HCT116 (cell line): ENCODE measurements at regions not wholly inside any gene's neighbourhood (a gene's known extent, or its start where the extent isn't known, plus 50 kb on each side); places are given as distances from the start of the nearest gene placed in this dataset.

Source experiments
- ATAC-seq: fragments of 200-7000 bp; cut with Tn5 transposase; 2 replicates; pipeline ENCODE4 v1.9.1; 2020; ENCODE audit warnings: mild to moderate bottlenecking, moderate library complexity
- BruUV-seq: library from RNA; stranded (reverse); fragments of 400-500 nt; replicated peaks from 2 replicates; lab custom pipeline; 2021; lab: Mats Ljungman, UMichigan
- CTCF ChIA-PET: fragments of 300-600 bp; sonication (Branson Sonifier 250); formaldehyde crosslinking; loops from one replicate; lab custom pipeline; 2021; ENCODE audit warnings: antibody characterized with exemption; lab: Charles Lee
- POLR2A ChIA-PET: fragments of 300-600, 350-600 bp; sonication (Branson Sonifier 250); formaldehyde crosslinking; loops from one replicate; lab custom pipeline; 2021; ENCODE audit warnings: antibody characterized with exemption; lab: Charles Lee
- RAD21 ChIA-PET, 2 experiments: fragments of 300-600 bp; sonication (Branson Sonifier 250); formaldehyde crosslinking; loops; one replicate each; lab custom pipeline; 2023; ENCODE audit warnings: low total read pairs in 2 of 2; ENCODE audit not compliant: uncharacterized antibody in 2 of 2, unreplicated experiment in 2 of 2, low non-redundant PET in 1 of 2; lab: Charles Lee
- DNase-seq: peaks from one replicate; pipeline ENCODE4 v3.0.0-alpha.2; 2010; ENCODE audit warnings: low read depth, low spot score
- H2AFZ ChIP-seq: fragments of 200-600 bp; shearing (Covaris generic), sonication (generic); 2 replicates; pipeline ENCODE4 v1.6.1; 2017; ENCODE audit warnings: low read depth, mixed run types, mixed read lengths, antibody characterized with exemption, low read length; ENCODE audit not compliant: poor library complexity, severe bottlenecking
- H3K27ac ChIP-seq: 2 replicates; pipeline ENCODE4 v1.5.1; 2012; ENCODE audit warnings: low read depth, low read length
- H3K27me3 ChIP-seq: fragments of 200-600 bp; sonication (generic); 2 replicates; pipeline ENCODE4 v1.6.1; 2016; ENCODE audit warnings: mixed run types, low read length, mixed read lengths; ENCODE audit not compliant: insufficient read depth
- H3K36me3 ChIP-seq, 2 experiments: fragments of 200-500 bp in 1 of 2; fragments of 200-600 bp in 1 of 2; sonication (Bioruptor generic) in 1 of 2; sonication (generic) in 1 of 2; 2 replicates each; pipeline versions ENCODE4 v1.5.1 to v1.6.1; 2014 to 2016; ENCODE audit warnings: low read length in 2 of 2, inconsistent platforms in 1 of 2, mixed read lengths in 1 of 2, mixed run types in 1 of 2; ENCODE audit not compliant: insufficient read depth in 2 of 2, control insufficient read depth in 1 of 2
- H3K4me1 ChIP-seq, 2 experiments: fragments of 200-600 bp in 1 of 2; sonication (generic) in 1 of 2; 2 replicates each; pipeline versions ENCODE4 v1.5.1 to v1.6.1; 2012 to 2017; ENCODE audit warnings: low read length in 2 of 2, inconsistent platforms in 1 of 2, mild to moderate bottlenecking in 1 of 2, mixed read lengths in 1 of 2, mixed run types in 1 of 2, moderate library complexity in 1 of 2; ENCODE audit not compliant: insufficient read depth in 2 of 2, control insufficient read depth in 1 of 2
- H3K4me2 ChIP-seq: fragments of 200-600 bp; sonication (generic); 2 replicates; pipeline ENCODE4 v1.6.1; 2017; ENCODE audit warnings: mixed run types, low read length, mixed read lengths
- H3K4me3 ChIP-seq, 2 experiments: fragments of 200-600 bp in 1 of 2; sonication (generic) in 1 of 2; replicated peaks in 1 of 2; 2 replicates each; pipeline ENCODE4 v1.5.1; 2011 to 2016; ENCODE audit warnings: low read length in 2 of 2, control low read depth in 1 of 2, low read depth in 1 of 2, mild to moderate bottlenecking in 1 of 2, mixed read lengths in 1 of 2, mixed run types in 1 of 2
- H3K79me2 ChIP-seq: fragments of 200-600 bp; sonication (generic); 2 replicates; pipeline ENCODE4 v1.6.1; 2017; ENCODE audit warnings: mild to moderate bottlenecking, mixed run types, low read length, moderate library complexity, mixed read lengths; ENCODE audit not compliant: insufficient read depth
- H3K9ac ChIP-seq: fragments of 200-600 bp; sonication (generic); 2 replicates; pipeline ENCODE4 v1.6.1; 2016; ENCODE audit warnings: low read length, mixed read lengths
- H3K9me2 ChIP-seq: fragments of 200-600 bp; sonication (generic), shearing (Covaris generic); 2 replicates; pipeline ENCODE4 v1.6.1; 2017; ENCODE audit warnings: mixed run types, mild to moderate bottlenecking, moderate library complexity; ENCODE audit not compliant: insufficient read depth
- H3K9me3 ChIP-seq, 2 experiments: fragments of 200-500 bp in 1 of 2; fragments of 200-600 bp in 1 of 2; sonication (Bioruptor generic) in 1 of 2; sonication (generic) in 1 of 2; 2 replicates each; pipeline ENCODE4 v1.6.1; 2014 to 2017; ENCODE audit warnings: low read length in 2 of 2, mixed read lengths in 2 of 2, inconsistent platforms in 1 of 2, low read depth in 1 of 2, mild to moderate bottlenecking in 1 of 2, mixed run types in 1 of 2, moderate library complexity in 1 of 2; ENCODE audit not compliant: control insufficient read depth in 1 of 2, insufficient read depth in 1 of 2
- H4K20me1 ChIP-seq: fragments of 200-600 bp; sonication (generic), shearing (Covaris generic); 2 replicates; pipeline ENCODE4 v1.6.1; 2017; ENCODE audit warnings: mixed run types, mild to moderate bottlenecking, moderate library complexity; ENCODE audit not compliant: insufficient read depth
- CBX3 ChIP-seq: IDR thresholded peaks from 2 replicates; pipeline ENCODE4 v1.6.1; 2012; ENCODE audit warnings: low read depth
- EGR1 ChIP-seq: IDR thresholded peaks from 2 replicates; pipeline ENCODE4 v1.6.1; 2012; ENCODE audit warnings: low read depth
- ELF1 ChIP-seq: IDR thresholded peaks from 2 replicates; pipeline ENCODE4 v1.6.1; 2012; ENCODE audit warnings: low read depth, borderline replicate concordance
- EZH2phosphoT487 ChIP-seq: fragments of 200-600 bp; IDR thresholded peaks from 2 replicates; pipeline ENCODE4 v1.6.1; 2018; ENCODE audit warnings: antibody characterized with exemption, borderline replicate concordance
- FOSL1 ChIP-seq: IDR thresholded peaks from 2 replicates; pipeline ENCODE4 v1.6.1; 2012; ENCODE audit warnings: low read depth
- JUND ChIP-seq: IDR thresholded peaks from 2 replicates; pipeline ENCODE4 v1.6.1; 2012
- POLR2A ChIP-seq: IDR thresholded peaks from 2 replicates; pipeline ENCODE4 v1.7.0; 2011; ENCODE audit warnings: borderline replicate concordance; ENCODE audit not compliant: insufficient read depth, insufficient read length; ENCODE audit errors: extremely low read depth
- POLR2AphosphoS5 ChIP-seq: IDR thresholded peaks from 2 replicates; pipeline ENCODE4 v1.6.1; 2011; ENCODE audit warnings: mild to moderate bottlenecking, low read depth, low read length, moderate library complexity
- RAD21 ChIP-seq: IDR thresholded peaks from 2 replicates; pipeline ENCODE4 v1.6.1; 2012; ENCODE audit warnings: low read depth, mild to moderate bottlenecking
- REST ChIP-seq: IDR thresholded peaks from 2 replicates; pipeline ENCODE4 v1.6.1; 2012; ENCODE audit warnings: low read depth
- SP1 ChIP-seq: IDR thresholded peaks from 2 replicates; pipeline ENCODE4 v1.6.1; 2012; ENCODE audit warnings: low read depth
- SRF ChIP-seq: IDR thresholded peaks from 2 replicates; pipeline ENCODE4 v1.6.1; 2012; ENCODE audit warnings: low read depth
- YY1 ChIP-seq: IDR thresholded peaks from 2 replicates; pipeline ENCODE4 v1.6.1; 2011; ENCODE audit warnings: low read length, low read depth, moderate library complexity, mild to moderate bottlenecking; ENCODE audit not compliant: insufficient replicate concordance; ENCODE audit errors: extremely low read depth
- ZFX ChIP-seq: fragments of 450-650 bp; IDR thresholded peaks from 2 replicates; pipeline ENCODE4 v1.6.1; 2017
- ZNF274 ChIP-seq: fragments of 200-500 bp; sonication (Bioruptor generic); IDR thresholded peaks from 2 replicates; pipeline ENCODE4 v1.6.1; 2014; ENCODE audit warnings: mild to moderate bottlenecking, low read depth, low read length, inconsistent platforms
- intact Hi-C: fragments of 100-400 bp; cut with micrococcal nuclease; formaldehyde crosslinking; loops from 2 replicates; pipeline ENCODE4 v1.10.0; 2022
- TF ChIP-seq, protein P1 (sequence below): IDR thresholded peaks from 2 replicates; pipeline ENCODE4 v1.6.1; 2012
- TF ChIP-seq, protein P2 (sequence below): IDR thresholded peaks from 2 replicates; pipeline ENCODE4 v1.6.1; 2011; ENCODE audit warnings: mild to moderate bottlenecking, low read length, moderate library complexity; ENCODE audit not compliant: insufficient replicate concordance; ENCODE audit errors: extremely low read depth
- TF ChIP-seq, protein P3 (sequence below), 3 experiments: fragments of 200-600 bp in 1 of 3; sonication (generic) in 1 of 3; IDR thresholded peaks in 2 of 3; conservative IDR thresholded peaks in 1 of 3; 2 replicates each; pipeline ENCODE4 v1.5.1; 2012 to 2017; ENCODE audit warnings: low read depth in 2 of 3, low read length in 2 of 3, antibody characterized with exemption in 1 of 3, borderline replicate concordance in 1 of 3, control low read depth in 1 of 3, mild to moderate bottlenecking in 1 of 3, mixed read lengths in 1 of 3, mixed run types in 1 of 3, moderate library complexity in 1 of 3; ENCODE audit not compliant: insufficient read depth in 1 of 3

DNA sequence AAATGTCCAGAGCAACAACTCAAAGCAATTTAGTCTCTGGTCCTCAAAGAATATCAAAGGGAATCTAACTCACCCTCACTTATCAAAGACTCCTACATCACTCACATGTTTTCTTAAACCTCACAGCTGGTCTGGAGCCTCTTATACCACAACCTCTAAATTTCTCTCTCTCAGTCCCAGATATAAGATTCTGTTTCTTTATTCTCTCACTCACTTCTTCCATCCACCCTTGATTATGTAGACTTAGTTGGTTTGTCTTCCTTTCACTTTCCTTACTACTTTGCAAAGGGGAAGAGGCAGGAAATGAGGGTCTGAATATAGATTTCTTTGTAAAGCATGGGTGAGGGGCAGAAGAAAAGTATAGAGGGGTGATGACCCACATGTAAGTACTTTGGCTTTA, 75.4 kb upstream of the STARD4 start:
- Histone ChIP-seq H3K27ac (no peak overlapping the region), H3K4me1 (no peaks in the 10 kb centered on the region)
- TF ChIP-seq, protein P1, sequence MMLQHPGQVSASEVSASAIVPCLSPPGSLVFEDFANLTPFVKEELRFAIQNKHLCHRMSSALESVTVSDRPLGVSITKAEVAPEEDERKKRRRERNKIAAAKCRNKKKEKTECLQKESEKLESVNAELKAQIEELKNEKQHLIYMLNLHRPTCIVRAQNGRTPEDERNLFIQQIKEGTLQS: no peak
- TF ChIP-seq CBX3: no peak
- no peak for TF ChIP-seq FOSL1
- no peak for TF ChIP-seq SP1
- TF ChIP-seq, protein P2, sequence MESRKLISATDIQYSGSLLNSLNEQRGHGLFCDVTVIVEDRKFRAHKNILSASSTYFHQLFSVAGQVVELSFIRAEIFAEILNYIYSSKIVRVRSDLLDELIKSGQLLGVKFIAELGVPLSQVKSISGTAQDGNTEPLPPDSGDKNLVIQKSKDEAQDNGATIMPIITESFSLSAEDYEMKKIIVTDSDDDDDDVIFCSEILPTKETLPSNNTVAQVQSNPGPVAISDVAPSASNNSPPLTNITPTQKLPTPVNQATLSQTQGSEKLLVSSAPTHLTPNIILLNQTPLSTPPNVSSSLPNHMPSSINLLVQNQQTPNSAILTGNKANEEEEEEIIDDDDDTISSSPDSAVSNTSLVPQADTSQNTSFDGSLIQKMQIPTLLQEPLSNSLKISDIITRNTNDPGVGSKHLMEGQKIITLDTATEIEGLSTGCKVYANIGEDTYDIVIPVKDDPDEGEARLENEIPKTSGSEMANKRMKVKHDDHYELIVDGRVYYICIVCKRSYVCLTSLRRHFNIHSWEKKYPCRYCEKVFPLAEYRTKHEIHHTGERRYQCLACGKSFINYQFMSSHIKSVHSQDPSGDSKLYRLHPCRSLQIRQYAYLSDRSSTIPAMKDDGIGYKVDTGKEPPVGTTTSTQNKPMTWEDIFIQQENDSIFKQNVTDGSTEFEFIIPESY: no peak
- TF ChIP-seq JUND: no peak
- TF ChIP-seq POLR2A: no peak
- no peak for TF ChIP-seq ZFX
- TF ChIP-seq YY1: no peak
- TF ChIP-seq EGR1: no peak
- no peak for TF ChIP-seq EZH2phosphoT487
- no peak for TF ChIP-seq ELF1
- no peak for TF ChIP-seq SRF
- TF ChIP-seq ZNF274: no peak
- TF ChIP-seq, protein P3, sequence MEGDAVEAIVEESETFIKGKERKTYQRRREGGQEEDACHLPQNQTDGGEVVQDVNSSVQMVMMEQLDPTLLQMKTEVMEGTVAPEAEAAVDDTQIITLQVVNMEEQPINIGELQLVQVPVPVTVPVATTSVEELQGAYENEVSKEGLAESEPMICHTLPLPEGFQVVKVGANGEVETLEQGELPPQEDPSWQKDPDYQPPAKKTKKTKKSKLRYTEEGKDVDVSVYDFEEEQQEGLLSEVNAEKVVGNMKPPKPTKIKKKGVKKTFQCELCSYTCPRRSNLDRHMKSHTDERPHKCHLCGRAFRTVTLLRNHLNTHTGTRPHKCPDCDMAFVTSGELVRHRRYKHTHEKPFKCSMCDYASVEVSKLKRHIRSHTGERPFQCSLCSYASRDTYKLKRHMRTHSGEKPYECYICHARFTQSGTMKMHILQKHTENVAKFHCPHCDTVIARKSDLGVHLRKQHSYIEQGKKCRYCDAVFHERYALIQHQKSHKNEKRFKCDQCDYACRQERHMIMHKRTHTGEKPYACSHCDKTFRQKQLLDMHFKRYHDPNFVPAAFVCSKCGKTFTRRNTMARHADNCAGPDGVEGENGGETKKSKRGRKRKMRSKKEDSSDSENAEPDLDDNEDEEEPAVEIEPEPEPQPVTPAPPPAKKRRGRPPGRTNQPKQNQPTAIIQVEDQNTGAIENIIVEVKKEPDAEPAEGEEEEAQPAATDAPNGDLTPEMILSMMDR (IDR thresholded peaks at IDR 0.05 in 2 of 3, conservative IDR thresholded peaks at IDR 0.05 in 1 of 3; ENCODE audit: borderline replicate concordance in 1 of 3, insufficient read depth in 1 of 3, low read depth in 2 of 3, low read length in 2 of 3): no peak
- TF ChIP-seq RAD21: no peak
- TF ChIP-seq REST: no peak
- TF ChIP-seq POLR2AphosphoS5: no peak

More for the DNA sequence above, 75.4 kb upstream of the STARD4 start:
- no peaks in the 10 kb centered on the region for H3K9me3 ChIP-seq
- 0 out of 2 replicates have a peak, but pooled peaks cover 13% of the 10 kb centered on the region for H3K27me3 ChIP-seq
- H3K9ac ChIP-seq: no peak overlapping the region
- H2AFZ ChIP-seq: no peak overlapping the region
- ChIA-PET POLR2A (no interaction called here), RAD21 (no interaction called here), CTCF (no interaction called here)
- no peaks in the 10 kb centered on the region for H3K36me3 ChIP-seq
- no peak overlapping the region for H3K4me3 ChIP-seq
- BruUV-seq: no TSS peak
- ATAC-seq (no peak), DNase-seq (no peak)
- no peaks in the 10 kb centered on the region for H4K20me1 ChIP-seq
- H3K4me2 ChIP-seq: no peak overlapping the region
- no peaks in the 10 kb centered on the region for H3K9me2 ChIP-seq
- intact Hi-C loops: no loop called here
- H3K79me2 ChIP-seq: no peaks in the 10 kb centered on the region
